Mesenchymal stem cell (in vitro differentiated cells and primary cell): ENCODE measurements at regions not wholly inside any gene's neighbourhood (a gene's known extent, or its start where the extent isn't known, plus 50 kb on each side); places are given as distances from the start of the nearest gene placed in this dataset.

Experiments used
- DNase-seq: peaks from one replicate; pipeline ENCODE4 v3.0.0-alpha.2; 2013
- H2AFZ ChIP-seq: one replicate; pipeline ENCODE4 v1.6.1; 2013; ENCODE audit warnings: low read depth, mild to moderate bottlenecking, control low read depth, inconsistent platforms, low read length, moderate library complexity
- H2AK5ac ChIP-seq: 2 replicates; pipeline ENCODE4 v1.6.1; 2013; ENCODE audit warnings: low read length, moderate library complexity, mild to moderate bottlenecking, inconsistent platforms; ENCODE audit not compliant: severe bottlenecking
- H2BK120ac ChIP-seq: one replicate; pipeline ENCODE4 v1.6.1; 2013; ENCODE audit warnings: low read depth, mild to moderate bottlenecking, inconsistent platforms, low read length, moderate library complexity
- H2BK12ac ChIP-seq, 2 experiments: one replicate each; pipeline ENCODE4 v1.6.1; 2013; ENCODE audit warnings: inconsistent platforms in 2 of 2, low read length in 2 of 2, mild to moderate bottlenecking in 2 of 2, moderate library complexity in 2 of 2, control low read depth in 1 of 2
- H2BK15ac ChIP-seq: one replicate; pipeline ENCODE4 v1.6.1; 2013; ENCODE audit warnings: mild to moderate bottlenecking, low read depth, inconsistent platforms; ENCODE audit not compliant: poor library complexity, severe bottlenecking
- H2BK5ac ChIP-seq: 2 replicates; pipeline ENCODE4 v1.6.1; 2013; ENCODE audit warnings: low read depth, mild to moderate bottlenecking, low read length, control low read depth, inconsistent platforms; ENCODE audit not compliant: poor library complexity, severe bottlenecking
- H3K14ac ChIP-seq, 2 experiments: one replicate each; pipeline ENCODE4 v1.6.1; 2013; ENCODE audit warnings: inconsistent platforms in 2 of 2, low read length in 2 of 2, control low read depth in 1 of 2, mild to moderate bottlenecking in 1 of 2, moderate library complexity in 1 of 2
- H3K18ac ChIP-seq, 2 experiments: one replicate each; pipeline ENCODE4 v1.6.1; 2013; ENCODE audit warnings: inconsistent platforms in 2 of 2, low read length in 2 of 2, control low read depth in 1 of 2, low read depth in 1 of 2, mild to moderate bottlenecking in 1 of 2
- H3K23ac ChIP-seq, 2 experiments: one replicate each; pipeline ENCODE4 v1.6.1; 2013; ENCODE audit warnings: inconsistent platforms in 2 of 2, low read length in 2 of 2, mild to moderate bottlenecking in 2 of 2, moderate library complexity in 2 of 2, control low read depth in 1 of 2
- H3K27ac ChIP-seq: 2 replicates; pipeline ENCODE4 v1.5.1; 2013; ENCODE audit warnings: mild to moderate bottlenecking, moderate library complexity, low read length, control low read depth, inconsistent platforms; ENCODE audit not compliant: poor library complexity, severe bottlenecking
- H3K27me3 ChIP-seq, 2 experiments: 2 replicates each; pipeline versions ENCODE4 v1.6.1 to v1.7.0; 2013; ENCODE audit warnings: low read length in 2 of 2, mild to moderate bottlenecking in 2 of 2, moderate library complexity in 2 of 2, control low read depth in 1 of 2, inconsistent platforms in 1 of 2; ENCODE audit not compliant: control insufficient read depth in 1 of 2, insufficient read depth in 1 of 2
- H3K36me3 ChIP-seq, 2 experiments: 2 replicates each; pipeline versions ENCODE4 v1.6.1 to v1.7.0; 2013; ENCODE audit warnings: low read length in 2 of 2, control low read depth in 1 of 2, inconsistent platforms in 1 of 2, low read depth in 1 of 2, mild to moderate bottlenecking in 1 of 2; ENCODE audit not compliant: insufficient read depth in 2 of 2, control insufficient read depth in 1 of 2
- H3K4ac ChIP-seq, 2 experiments: one replicate each; pipeline ENCODE4 v1.6.1; 2013; ENCODE audit warnings: inconsistent platforms in 2 of 2, low read length in 2 of 2, mild to moderate bottlenecking in 2 of 2, moderate library complexity in 2 of 2, control low read depth in 1 of 2, low read depth in 1 of 2
- H3K4me1 ChIP-seq: 2 replicates; pipeline ENCODE4 v1.6.1; 2013; ENCODE audit warnings: low read depth, low read length, control low read depth; ENCODE audit not compliant: control insufficient read depth, insufficient read depth
- H3K4me2 ChIP-seq: 2 replicates; pipeline ENCODE4 v1.6.1; 2013; ENCODE audit warnings: low read length, mild to moderate bottlenecking, inconsistent platforms; ENCODE audit not compliant: poor library complexity, severe bottlenecking
- H3K4me3 ChIP-seq, 2 experiments: 2 replicates each; pipeline versions ENCODE4 v1.5.1 to v1.7.0; 2013; ENCODE audit warnings: low read length in 2 of 2, mild to moderate bottlenecking in 2 of 2, control low read depth in 1 of 2, low read depth in 1 of 2; ENCODE audit not compliant: insufficient read depth in 1 of 2
- H3K79me1 ChIP-seq: replicated peaks from 2 replicates; pipeline ENCODE4 v1.6.1; 2013; ENCODE audit warnings: mild to moderate bottlenecking, control low read depth, low read length, inconsistent platforms; ENCODE audit not compliant: poor library complexity, severe bottlenecking
- H3K9ac ChIP-seq: 2 replicates; pipeline ENCODE4 v1.7.0; 2013; ENCODE audit warnings: mild to moderate bottlenecking, low read length, moderate library complexity
- H3K9me3 ChIP-seq: 2 replicates; pipeline ENCODE4 v1.7.0; 2013; ENCODE audit warnings: mild to moderate bottlenecking, low read length; ENCODE audit not compliant: control insufficient read depth
- H4K8ac ChIP-seq: one replicate; pipeline ENCODE4 v1.6.1; 2013; ENCODE audit warnings: inconsistent platforms, mild to moderate bottlenecking, low read length, moderate library complexity
- H4K91ac ChIP-seq: one replicate; pipeline ENCODE4 v1.6.1; 2013; ENCODE audit warnings: mild to moderate bottlenecking, low read length, inconsistent platforms
- WGBS: methylation state at CpG from one replicate; pipeline ENCODE4 v1.1.7; 2013; ENCODE audit warnings: mixed read lengths; 5-methylcytosine and 5-hydroxymethylcytosine counted together

GRCh38 chr4:128572778-128573241 lies 236.7 kb upstream of the JADE1 start:
- no peak for DNase-seq
- Histone ChIP-seq H3K4ac (peak overlapping the region in 1 of 2 experiments; percentile 65), H3K36me3 (no peaks in the 10 kb centered on the region), H2BK12ac (peak overlapping the region; percentile 86 to 91), H3K79me1 (peaks cover 1% of the 10 kb centered on the region), H3K4me3 (no peak overlapping the region), H3K14ac (no peak overlapping the region), H2BK120ac (peak overlapping the region; percentile 91), H3K4me1 (peaks cover 11% of the 10 kb centered on the region), H3K9me3 (no peaks in the 10 kb centered on the region), H2BK5ac (peak overlapping the region; percentile 97), H4K8ac (peak overlapping the region; percentile 81), H2AFZ (no peak overlapping the region), H3K23ac (no peak overlapping the region), H3K27ac (peak overlapping the region; percentile 99), H3K18ac (peak overlapping the region; percentile 64 to 94), H2BK15ac (no peak overlapping the region), H3K27me3 (no peaks in the 10 kb centered on the region), H3K4me2 (no peak overlapping the region), H2AK5ac (peak overlapping the region; percentile 98), H3K9ac (peak overlapping the region; percentile 57), H4K91ac (peak overlapping the region; percentile 84)
- 82% methylated on average over 3 of the region's 3 CpGs for WGBS

- Histone ChIP-seq H3K4me3 (no peak overlapping the region), H3K23ac (no peak overlapping the region), H3K18ac (no peak overlapping the region), H3K79me1 (peaks cover 1% of the 10 kb centered on the region), H3K36me3 (no peaks in the 10 kb centered on the region), H3K27ac (no peak overlapping the region), H2AFZ (no peak overlapping the region), H2BK120ac (no peak overlapping the region), H2AK5ac (no peak overlapping the region), H2BK12ac (no peak overlapping the region), H4K8ac (no peak overlapping the region), H3K9ac (peak overlapping the region; percentile 55), H3K9me3 (no peaks in the 10 kb centered on the region), H3K14ac (no peak overlapping the region), H2BK15ac (no peak overlapping the region), H3K4me1 (peaks cover 11% of the 10 kb centered on the region), H3K27me3 (no peaks in the 10 kb centered on the region), H4K91ac (no peak overlapping the region), H3K4me2 (no peak overlapping the region), H2BK5ac (no peak overlapping the region), H3K4ac (no peak overlapping the region)
- DNase-seq = peak; percentile 92
Measured at GRCh38 chr4:128571747-128572146, 237.8 kb upstream of the JADE1 start.

GRCh38 chr4:128570387-128570975 lies 239.0 kb upstream of the JADE1 start:
- no peak overlapping the region for H3K4me2 ChIP-seq
- peak overlapping the region; percentile 83 for H3K27ac ChIP-seq
- peak overlapping the region; percentile 87 for H4K91ac ChIP-seq
- H3K4ac ChIP-seq = peak overlapping the region; percentile 60 to 73
- no peak overlapping the region for H2AFZ ChIP-seq
- no peak overlapping the region for H3K14ac ChIP-seq
- H2BK120ac ChIP-seq = no peak overlapping the region
- H2BK15ac ChIP-seq = peak overlapping the region; percentile 63
- no peaks in the 10 kb centered on the region for H3K9me3 ChIP-seq
- H3K79me1 ChIP-seq = peaks cover 3% of the 10 kb centered on the region
- peak overlapping the region; percentile 95 for H2AK5ac ChIP-seq
- 83% methylated on average over 5 of the region's 6 CpGs for WGBS
- no peak overlapping the region for H2BK5ac ChIP-seq
- DNase-seq = peak; percentile 54
- H2BK12ac ChIP-seq = peak overlapping the region; percentile 82 to 98
- no peaks in the 10 kb centered on the region for H3K36me3 ChIP-seq
- H3K18ac ChIP-seq = peak overlapping the region; percentile 58 to 86
- peak overlapping the region in 1 of 2 experiments; percentile 61 for H3K4me3 ChIP-seq
- H3K27me3 ChIP-seq = no peaks in the 10 kb centered on the region
- H3K23ac ChIP-seq = no peak overlapping the region
- H3K4me1 ChIP-seq = peaks cover 16% of the 10 kb centered on the region
- H4K8ac ChIP-seq = peak overlapping the region; percentile 75
- peak overlapping the region; percentile 74 for H3K9ac ChIP-seq

- Histone ChIP-seq H2AK5ac (no peak overlapping the region), H3K9ac (no peak overlapping the region), H3K79me1 (peaks cover 3% of the 10 kb centered on the region), H3K27ac (no peak overlapping the region), H3K4me1 (peaks cover 13% of the 10 kb centered on the region), H4K8ac (no peak overlapping the region), H4K91ac (peak overlapping the region; percentile 64), H2BK15ac (peak overlapping the region; percentile 73), H2BK12ac (peak overlapping the region in 1 of 2 experiments; percentile 97), H3K14ac (no peak overlapping the region), H3K27me3 (no peaks in the 10 kb centered on the region), H3K18ac (peak overlapping the region in 1 of 2 experiments; percentile 37), H3K4me3 (no peak overlapping the region), H2AFZ (no peak overlapping the region), H2BK120ac (peak overlapping the region; percentile 52), H3K4ac (no peak overlapping the region), H3K4me2 (no peak overlapping the region), H2BK5ac (no peak overlapping the region), H3K36me3 (no peaks in the 10 kb centered on the region), H3K23ac (no peak overlapping the region), H3K9me3 (no peaks in the 10 kb centered on the region)
- DNase-seq = peak; percentile 24
- WGBS = 100% methylated on average over 1 of the region's 2 CpGs
Measured at GRCh38 chr4:128566693-128567092, 242.8 kb upstream of the JADE1 start.
